NCI-H524 treated with DMSO at 0.1 percent for 48 hours (cell line): ENCODE measurements at regions not wholly inside any gene's neighbourhood (a gene's known extent, or its start where the extent isn't known, plus 50 kb on each side); places are given as distances from the start of the nearest gene placed in this dataset.
"Not testable (repeated sequence)": the region's sequence is repeated elsewhere in the genome, so short reads cannot be mapped to it uniquely, and the experiment has no call there.

Experiments
- DNase-seq: peaks from one replicate; lab custom pipeline; 2025; lab: John Stamatoyannopoulos, UW

- no peak for DNase-seq
Observed at GRCh38 chr5:163950248-163950647, 444.8 kb downstream of the MAT2B start.

DNA sequence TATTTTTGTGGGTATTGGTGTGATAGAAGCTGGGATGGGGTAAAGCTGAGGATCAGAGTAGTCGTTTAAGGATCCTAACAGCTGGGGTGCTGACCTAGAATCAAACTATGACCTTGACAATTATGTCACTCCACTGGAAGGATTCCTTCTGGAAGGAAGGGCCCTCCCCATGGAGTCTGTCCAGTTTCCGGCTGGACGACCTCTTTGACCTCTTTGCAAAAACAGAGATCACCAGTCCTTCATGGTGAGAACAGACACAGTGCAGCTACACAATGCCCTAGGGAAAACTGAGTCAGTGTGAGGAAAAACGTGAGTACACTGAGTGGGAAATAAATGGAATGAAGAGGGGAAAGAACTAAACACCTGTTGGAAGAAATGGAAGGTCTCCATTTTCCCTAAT is 445.6 kb downstream of the MAT2B start:
- no peak for DNase-seq

DNA sequence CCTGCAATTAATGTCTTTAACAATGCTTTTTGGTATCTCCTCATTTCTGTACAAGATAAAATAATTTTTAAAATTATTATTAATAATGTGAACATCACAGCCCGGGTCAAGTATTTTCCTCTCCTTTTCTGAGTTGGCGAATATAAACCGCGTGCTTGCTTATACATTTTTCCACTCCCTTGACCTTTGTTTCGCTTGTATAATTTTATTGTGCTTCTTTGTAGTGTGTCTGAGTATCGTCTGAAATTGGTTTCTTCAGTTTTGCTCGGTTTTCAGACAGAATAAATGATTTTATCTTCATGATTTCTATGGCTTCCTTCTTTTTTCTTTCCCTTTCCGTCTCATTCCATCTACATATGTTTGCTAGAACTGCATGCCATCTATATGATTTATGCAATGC is 448.5 kb downstream of the MAT2B start:
- DNase-seq, result no peak

- DNase-seq, result not testable (repeated sequence)
Observed at GRCh38 chr5:163961230-163961629, 455.8 kb downstream of the MAT2B start.

- no peak for DNase-seq
Observed at GRCh38 chr5:163963881-163964280, 458.5 kb downstream of the MAT2B start.

DNA sequence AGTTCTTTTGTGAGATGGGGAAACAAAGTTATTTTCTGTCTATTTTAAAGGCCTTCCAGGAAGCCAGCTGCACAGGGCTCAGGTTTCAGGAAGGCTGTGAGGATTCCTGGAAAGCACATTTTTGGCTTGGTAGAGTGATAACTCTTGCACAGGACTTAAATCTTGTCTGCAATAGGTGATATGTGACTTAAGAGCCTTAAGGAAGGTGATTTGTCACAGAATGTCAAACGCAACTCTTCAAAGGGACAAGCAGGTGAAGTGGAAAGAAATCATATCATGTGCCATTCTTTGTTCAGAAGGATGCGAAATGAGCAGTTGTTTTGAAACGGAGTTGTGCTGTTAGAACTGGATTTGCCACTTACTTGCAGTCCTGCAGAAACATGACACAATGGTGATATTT is 459.3 kb downstream of the MAT2B start:
- DNase-seq, result no peak

DNA sequence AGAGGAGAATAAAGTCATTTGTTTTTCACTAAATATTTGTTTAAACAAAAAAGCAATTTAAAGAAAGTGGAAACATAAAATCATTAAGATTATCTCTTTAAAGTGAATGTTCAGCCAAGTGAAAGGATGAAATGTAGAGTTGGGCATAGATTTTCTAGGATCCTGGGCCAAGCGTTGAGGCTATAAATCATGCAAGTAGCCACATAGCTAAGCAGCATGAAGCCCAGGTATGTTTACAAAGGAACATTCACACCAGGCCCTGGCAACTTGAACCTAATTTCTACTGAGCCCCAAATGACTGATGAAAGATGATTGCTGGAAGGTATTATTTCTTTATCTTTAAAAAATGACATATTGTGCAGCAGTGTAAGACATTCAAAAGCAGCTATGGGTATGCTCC is 461.8 kb downstream of the MAT2B start:
- no peak for DNase-seq

DNA sequence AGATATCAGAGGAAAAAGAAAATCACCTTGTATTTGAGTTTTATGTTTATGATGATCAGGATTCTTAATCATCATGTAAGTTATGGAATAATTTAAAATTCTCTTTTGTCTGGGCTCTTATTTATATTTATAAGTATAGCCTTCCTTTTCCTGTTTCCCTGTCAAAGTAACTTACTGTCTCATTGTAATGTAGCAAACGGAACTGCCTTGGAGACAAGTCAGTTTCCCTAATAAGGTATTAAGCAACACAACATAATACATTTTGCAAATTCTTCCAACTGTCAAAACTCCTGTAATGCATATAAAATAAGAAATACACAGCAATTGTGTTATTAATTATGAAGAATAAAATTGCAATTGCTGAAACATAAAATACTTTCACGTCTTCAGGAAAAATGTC is 463.2 kb downstream of the MAT2B start:
- no peak for DNase-seq

DNA sequence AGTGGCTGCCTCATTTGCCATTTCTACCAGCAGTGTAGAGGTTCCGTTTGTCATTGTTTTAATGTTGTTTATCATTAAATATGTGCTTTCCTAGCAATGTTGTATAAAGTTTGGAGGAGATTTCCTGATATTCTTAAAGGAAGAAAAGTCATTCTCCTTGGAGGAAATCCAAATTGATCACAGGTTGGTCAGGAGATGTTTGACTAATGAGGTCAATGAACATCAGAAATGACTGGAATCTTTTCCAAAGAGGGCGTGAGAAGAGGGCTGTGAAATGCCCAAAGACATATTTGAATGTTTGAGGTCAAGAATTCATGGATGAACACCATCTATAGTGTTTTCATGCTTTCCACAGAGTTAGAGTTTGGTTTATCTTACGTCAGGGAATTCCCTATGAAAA is 471.3 kb downstream of the MAT2B start:
- no peak for DNase-seq

GRCh38 chr5:163978897-163979296 is 473.5 kb downstream of the MAT2B start:
- DNase-seq, result no peak

- no peak for DNase-seq
Observed at GRCh38 chr5:163988566-163988965, 483.1 kb downstream of the MAT2B start.

- DNase-seq, result no peak
Observed at GRCh38 chr5:163993126-163993525, 487.7 kb downstream of the MAT2B start.

- no peak for DNase-seq
Observed at GRCh38 chr5:163995206-163995605, 489.8 kb downstream of the MAT2B start.

DNA sequence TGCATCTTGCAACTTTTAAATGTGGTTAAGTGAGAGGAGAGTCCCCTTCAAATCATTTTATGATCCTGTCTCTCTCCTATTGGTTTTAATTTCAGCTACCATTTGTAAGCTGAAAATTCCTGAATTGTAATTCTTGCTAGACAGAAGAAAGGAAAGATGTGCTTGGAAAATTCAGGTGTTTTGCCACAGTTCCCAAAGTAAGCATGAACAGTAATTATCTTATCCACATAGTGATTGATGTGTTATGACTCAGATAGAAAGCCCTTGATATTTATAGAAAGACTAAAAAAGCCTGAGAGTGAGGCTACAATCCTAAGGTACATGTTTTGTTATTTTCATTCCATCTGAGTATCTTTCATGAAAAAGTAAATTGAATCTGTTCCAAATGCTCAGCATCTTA is 492.5 kb downstream of the MAT2B start:
- no peak for DNase-seq

- no peak for DNase-seq
Observed at GRCh38 chr5:164000241-164000640, 494.8 kb downstream of the MAT2B start.

GRCh38 chr5:164000819-164001218 is 495.4 kb downstream of the MAT2B start:
- no peak for DNase-seq

DNA sequence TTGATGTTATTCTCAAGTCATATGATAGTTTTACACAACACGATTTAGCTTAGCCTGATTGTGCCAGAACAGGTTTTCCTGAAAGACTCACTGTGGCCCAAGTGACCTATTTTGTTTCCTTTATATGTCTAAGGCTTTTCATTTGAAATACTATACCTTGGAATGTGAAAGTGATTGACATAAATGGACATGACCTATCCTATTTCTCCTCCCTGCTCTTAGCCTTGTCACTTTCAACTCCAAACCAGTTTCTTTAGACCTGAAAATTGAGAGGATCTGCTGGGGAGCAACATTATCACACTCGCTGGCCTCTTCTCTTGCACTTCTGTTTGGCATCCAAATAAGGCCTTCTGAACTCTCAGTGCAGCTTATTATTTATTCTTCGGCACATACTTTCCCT is 496.8 kb downstream of the MAT2B start:
- DNase-seq, result no peak

DNA sequence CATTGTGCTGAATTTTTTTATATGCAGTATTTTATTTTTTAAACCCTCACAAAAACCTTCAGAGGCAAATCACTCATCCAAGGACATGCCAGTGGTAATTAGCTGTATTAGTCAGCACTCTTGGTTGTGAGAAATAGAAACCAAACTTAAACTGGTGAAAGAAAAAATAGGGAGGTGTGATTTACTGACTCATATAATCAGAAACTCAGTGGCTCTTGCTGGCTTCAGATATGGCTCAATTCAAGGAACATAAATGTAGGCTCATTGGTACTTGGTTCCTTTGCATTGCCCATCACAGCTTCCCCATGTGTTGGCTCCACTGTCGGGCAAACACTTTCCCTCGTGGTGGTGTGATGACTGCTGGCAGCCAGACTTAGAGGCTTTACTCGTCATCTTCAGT is 497.2 kb downstream of the MAT2B start:
- DNase-seq, result no peak

DNA sequence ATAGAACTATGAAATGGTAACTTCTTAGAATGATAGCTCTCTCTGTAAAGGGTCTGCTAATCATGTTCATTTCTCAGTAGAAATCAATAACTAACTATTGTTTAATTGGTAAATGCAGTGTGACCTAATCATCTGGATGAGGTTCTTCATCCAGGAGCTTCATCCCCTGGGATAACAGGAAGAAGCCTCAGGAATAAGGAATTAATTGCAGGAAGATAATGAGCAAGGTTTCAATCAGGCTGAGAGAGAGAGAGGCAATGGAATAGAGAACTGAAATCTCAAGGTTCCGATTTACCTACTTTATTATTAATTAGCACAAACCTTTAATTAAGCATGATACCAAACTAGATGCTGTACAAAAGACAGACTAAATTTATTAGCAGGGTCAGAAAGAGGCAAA is 499.7 kb downstream of the MAT2B start:
- DNase-seq, result no peak

DNA sequence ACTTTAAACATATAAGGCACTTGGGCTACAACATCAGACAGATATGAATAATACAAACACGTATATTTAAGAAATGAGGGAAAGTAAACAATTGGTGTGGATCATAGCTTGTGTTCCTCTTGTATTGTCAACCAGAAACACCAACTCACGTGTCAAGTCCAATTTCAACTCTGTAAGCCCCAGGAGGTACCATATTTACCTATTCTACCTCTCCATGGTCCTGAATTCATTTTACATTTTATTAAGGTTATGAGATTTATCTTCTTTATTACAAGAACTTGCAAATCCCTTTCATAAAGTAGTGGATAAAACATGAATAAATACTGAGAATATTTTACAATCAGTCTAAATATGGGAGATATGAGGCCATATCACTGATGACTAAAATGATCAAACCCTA is 501.6 kb downstream of the MAT2B start:
- DNase-seq, result no peak

DNA sequence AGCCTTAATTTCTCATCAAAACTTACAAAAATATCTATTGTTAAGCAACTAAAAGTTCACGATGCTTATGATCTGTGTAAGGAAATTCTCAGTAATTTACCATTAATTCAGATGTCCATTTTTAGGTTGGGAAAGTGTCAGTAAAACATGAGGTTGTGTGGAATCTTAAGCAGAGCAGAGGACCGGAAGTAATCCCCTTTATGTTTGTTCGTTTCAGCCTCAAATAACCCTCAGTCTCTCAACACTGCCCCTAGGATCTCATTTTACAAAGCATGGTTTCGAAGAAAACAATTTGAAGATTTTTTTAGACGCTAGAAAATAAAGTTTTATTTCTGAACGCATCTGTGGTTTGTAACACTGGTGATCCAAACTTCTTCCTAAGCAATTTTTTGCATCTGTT is 504.2 kb downstream of the MAT2B start:
- no peak for DNase-seq

- DNase-seq, result no peak
Observed at GRCh38 chr5:164010900-164011299, 505.5 kb downstream of the MAT2B start.

DNA sequence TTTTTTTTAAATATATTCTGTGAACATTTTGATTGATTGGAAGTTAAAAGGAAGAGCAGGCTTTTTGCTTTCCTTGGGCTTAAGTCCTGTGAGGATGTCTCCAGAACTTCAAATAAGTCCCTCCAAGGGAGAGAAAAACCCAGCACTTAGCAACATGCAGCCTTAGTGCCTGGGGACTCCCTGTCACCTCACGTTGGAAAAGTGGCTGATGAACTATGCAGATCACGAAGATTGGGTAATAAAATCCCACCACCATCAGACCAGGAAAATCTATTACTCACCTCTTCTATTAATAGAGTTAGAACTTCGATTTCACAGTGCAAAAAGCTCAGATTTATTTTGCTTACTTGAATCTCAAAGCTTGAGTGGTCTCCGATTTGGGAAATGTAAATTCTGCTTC is 507.0 kb downstream of the MAT2B start:
- no peak for DNase-seq

DNA sequence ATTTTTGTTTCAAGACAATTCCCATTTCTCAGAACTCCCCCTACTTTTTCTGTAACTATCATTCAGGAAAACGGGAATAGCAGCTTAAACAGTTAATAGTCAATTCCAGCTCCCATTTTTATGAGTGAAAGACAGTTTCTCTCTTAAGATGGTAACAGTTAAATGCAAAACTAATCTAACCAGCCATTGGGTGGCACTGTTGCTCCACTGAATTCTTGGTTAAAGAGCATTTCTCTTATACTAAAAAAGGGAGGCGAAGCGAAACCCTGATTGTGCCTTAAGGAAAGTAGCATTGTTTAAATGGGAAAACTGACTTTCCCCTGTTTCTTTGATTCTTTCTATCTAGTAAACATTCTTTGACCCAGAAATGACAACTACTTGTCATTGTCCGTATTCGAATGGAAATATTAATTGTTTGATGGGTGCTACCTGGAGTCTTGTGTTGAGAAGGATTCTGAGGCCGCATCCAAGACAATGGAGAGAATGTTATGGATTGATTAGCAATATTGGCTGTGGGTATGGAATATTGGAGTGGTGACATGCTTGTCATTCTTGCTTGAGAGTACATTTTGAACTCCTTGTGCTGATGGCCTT is 507.8 kb downstream of the MAT2B start:
- DNase-seq, result peak; percentile 10

- no peak for DNase-seq
Observed at GRCh38 chr5:164020116-164020515, 514.7 kb downstream of the MAT2B start.
